Ureter (tissue), 1 donor: ENCODE measurements at regions not wholly inside any gene's neighbourhood (a gene's known extent, or its start where the extent isn't known, plus 50 kb on each side); places are given as distances from the start of the nearest gene placed in this dataset.

Experiments used
- DNase-seq: peaks from one replicate; pipeline ENCODE4 v3.0.0-alpha.2; 2020; ENCODE audit warnings: low spot score
- donor health status: DM: yes; HTN: yes; CAD: no.

- no peak for DNase-seq
Measured at GRCh38 chr18:1559563-1559962, 654.9 kb downstream of the ADCYAP1 start.

GRCh38 chr18:1564793-1565192, 660.1 kb downstream of the ADCYAP1 start:
- DNase-seq: no peak

DNA sequence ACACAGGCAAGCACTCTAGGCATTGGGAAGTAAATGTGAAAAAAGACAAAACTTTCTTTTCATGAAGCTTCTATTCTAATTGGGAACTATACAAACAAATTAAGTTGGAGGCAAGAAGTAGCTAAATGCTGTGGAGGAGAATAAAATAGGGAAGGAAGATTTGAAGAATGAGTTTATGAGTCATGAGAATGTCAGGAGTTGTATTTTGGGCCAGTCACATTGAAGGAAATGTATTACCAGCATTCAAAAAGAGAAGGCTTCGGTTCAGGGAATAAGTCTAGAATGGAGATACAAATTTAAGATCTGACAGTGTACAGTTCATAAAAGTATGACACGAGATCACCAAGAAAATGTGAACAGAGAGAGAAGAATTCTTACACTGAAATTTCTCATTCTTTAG, 666.5 kb downstream of the ADCYAP1 start:
- no peak for DNase-seq

DNA sequence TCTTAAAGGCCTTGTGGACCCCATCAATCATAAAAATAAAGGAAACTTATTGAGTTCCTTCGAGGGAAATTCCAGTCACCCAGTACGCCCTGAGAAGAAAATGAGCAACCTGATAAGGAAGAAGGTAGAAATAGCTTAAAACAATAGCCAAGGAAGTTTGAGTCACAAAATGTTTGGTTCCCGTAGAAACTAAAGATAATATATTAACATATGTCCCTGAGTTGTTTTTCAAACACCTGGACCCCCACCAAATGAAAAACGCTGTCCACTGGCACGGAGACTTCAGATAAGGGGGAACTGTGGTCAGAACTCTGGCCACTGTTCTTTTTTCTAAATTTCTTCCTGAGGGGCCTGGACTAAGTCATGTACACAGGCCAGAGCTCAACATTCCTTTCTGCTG, 669.1 kb downstream of the ADCYAP1 start:
- DNase-seq: no peak

DNA sequence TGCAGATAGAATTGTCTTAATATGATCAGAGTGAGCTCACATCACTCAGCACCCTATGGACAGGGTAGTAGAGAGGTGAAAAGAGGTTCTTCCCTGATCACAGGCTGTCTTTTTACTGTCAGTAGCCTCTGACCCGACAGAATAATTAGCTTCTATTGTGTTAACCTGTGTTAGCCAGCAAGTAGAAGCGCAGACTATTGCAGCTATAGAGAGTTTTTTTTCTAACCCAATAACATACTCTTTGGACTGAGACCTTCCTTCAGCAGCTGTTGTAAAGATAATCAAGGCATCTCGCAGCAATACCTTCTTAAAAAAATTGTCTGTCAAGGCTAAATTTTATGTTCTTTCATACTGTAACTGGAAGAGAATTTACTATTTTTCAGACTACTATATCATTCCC, 670.4 kb downstream of the ADCYAP1 start:
- no peak for DNase-seq

- DNase-seq: no peak
Measured at GRCh38 chr18:1578505-1578904, 673.8 kb downstream of the ADCYAP1 start.

DNA sequence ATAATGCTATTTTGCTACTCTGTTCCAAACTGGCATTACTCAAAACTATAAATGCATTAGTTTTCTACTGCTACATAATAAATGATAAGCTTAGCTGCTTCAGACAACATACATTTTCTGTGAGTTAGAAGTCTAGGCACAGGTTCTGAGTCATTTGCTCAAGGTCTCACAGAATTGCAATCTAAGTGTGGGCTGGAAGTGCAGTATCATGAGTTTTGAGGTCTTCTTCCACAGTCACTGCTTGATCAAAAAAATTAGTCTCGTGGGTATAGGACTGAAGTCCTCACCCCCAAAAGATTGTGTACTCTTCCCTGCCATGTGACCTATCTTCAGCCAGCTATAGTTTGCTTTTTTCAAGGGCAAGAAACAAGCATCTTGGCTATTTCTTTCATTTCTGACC, 676.9 kb downstream of the ADCYAP1 start:
- DNase-seq: no peak

- no peak for DNase-seq
Measured at GRCh38 chr18:1585881-1586488, 681.3 kb downstream of the ADCYAP1 start.

- DNase-seq: no peak
Measured at GRCh38 chr18:1593091-1593490, 688.4 kb downstream of the ADCYAP1 start.

DNA sequence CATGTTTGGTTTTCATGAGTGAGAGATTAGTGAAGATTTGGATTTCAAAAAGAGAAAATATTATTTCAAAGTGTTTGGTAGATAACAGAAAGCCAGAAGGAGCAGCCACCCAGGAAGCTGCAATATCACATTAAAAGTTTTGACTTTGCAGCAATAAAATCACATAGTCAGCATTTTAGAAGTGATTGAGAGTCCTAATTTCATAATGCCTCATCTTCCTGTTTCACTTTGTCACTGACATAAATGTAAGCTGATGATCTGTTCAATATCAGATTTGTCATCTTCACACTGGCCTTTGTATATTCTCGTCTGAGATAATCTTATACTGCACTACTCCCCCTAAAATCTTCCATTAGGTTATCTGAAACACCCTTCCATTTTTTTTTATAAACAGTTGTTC, 690.5 kb downstream of the ADCYAP1 start:
- no peak for DNase-seq

DNA sequence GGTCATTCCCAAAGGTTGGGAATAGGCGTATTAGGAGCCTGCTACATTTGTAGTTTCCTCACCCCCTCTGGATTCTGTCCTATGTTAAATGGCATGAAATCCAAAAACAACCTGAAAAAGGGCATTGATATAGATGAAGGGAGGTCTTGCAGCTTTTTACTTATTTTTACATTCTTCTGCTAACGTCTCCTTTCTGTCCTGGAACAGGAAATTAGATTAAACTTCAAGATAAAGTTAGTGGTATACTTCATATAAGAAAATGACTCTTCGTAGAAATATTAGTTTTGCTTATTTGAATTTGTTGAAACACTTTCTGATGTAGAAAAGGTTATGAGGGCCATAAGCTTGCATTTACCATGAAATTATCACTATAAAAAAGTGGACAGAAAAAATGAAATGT, 694.5 kb downstream of the ADCYAP1 start:
- DNase-seq: no peak

GRCh38 chr18:1604751-1605150, 700.1 kb downstream of the ADCYAP1 start:
- DNase-seq: no peak

- DNase-seq: no peak
Measured at GRCh38 chr18:1618364-1618763, 713.7 kb downstream of the ADCYAP1 start.

- no peak for DNase-seq
Measured at GRCh38 chr18:1619507-1619906, 714.8 kb downstream of the ADCYAP1 start.

DNA sequence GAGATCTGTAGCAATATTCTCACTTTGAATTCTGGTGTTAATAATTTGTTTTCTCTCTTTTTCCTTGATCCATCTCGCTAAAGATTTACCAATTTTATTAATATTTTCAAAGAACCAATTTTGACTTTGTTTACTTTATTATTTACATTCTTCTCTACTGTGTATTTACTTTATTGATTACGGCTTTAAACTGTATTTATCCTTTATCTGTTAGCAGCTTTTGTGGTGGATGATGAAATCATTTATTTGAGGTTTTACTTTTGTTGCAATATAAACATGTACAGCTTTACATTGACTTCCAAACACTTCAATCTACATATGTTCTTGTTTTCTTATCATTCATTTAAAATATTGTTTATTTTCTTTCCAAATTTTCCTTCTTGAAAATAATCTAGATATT, 719.9 kb downstream of the ADCYAP1 start:
- no peak for DNase-seq

- no peak for DNase-seq
Measured at GRCh38 chr18:1627494-1627893, 722.8 kb downstream of the ADCYAP1 start.

- no peak for DNase-seq
Measured at GRCh38 chr18:1648712-1649111, 744.0 kb downstream of the ADCYAP1 start.

GRCh38 chr18:1652018-1652417, 747.3 kb downstream of the ADCYAP1 start:
- no peak for DNase-seq

DNA sequence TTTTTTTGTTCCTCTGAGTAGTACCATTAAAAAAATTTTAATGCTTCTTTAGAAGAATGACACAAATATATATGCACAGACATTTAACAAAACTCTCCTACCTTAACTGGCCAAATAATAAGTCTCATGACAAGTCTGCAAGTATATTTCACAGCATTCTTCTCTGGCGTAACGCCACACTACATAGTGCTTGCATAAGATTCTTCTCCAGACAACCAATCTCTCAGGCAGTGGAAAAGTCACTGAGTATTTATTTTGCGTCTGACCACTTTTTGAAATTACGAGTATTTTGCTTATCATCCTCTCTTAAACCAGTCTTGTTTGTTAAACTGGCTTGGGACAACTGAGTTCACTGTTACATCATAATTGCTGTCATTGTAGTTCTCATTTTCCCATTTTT, 749.2 kb downstream of the ADCYAP1 start:
- no peak for DNase-seq

GRCh38 chr18:1657876-1658275, 753.2 kb downstream of the ADCYAP1 start:
- DNase-seq: no peak

- DNase-seq: no peak
Measured at GRCh38 chr18:1658908-1659566, 754.4 kb downstream of the ADCYAP1 start.

DNA sequence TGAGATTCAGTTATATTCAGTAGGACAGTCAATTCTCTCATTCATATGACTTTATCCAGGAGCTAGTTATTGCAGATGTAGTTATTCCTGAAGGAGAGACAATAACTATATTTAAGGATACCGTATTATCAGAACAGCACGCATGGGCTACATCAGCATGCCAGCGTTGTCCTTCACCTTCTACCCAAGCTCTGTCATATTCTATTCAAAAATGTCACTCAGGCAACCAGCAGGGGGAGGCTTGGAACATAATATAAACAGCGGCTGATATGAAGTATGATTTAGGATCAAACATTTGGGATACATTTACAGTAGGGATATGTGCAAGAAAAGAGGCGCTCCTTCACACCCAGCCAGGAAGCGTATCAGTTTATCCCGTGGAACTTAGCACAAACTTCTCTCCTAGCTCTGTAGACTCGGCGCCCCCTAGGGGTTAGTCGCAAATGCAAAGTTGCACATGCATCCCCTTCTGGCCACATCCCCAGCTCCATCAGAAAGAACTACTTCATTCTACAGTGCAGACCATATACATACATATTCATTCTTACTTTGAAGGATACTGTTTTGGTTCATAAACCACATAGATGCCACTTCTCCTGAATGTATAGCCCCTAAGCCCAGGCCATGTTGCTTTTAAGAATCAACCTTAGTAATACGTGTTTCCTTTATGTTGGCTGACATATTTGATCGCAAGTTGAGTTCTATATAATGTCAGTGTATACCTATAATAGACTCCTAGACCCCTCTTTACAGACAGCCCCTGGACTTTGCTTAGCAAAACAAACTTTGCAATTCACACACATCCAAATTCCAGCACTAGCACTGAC, 759.4 kb downstream of the ADCYAP1 start:
- DNase-seq: peak; percentile 43

GRCh38 chr18:1665079-1665478, 760.4 kb downstream of the ADCYAP1 start:
- DNase-seq: no peak
